ENCODE measurements at regions not wholly inside any gene's neighbourhood (a gene's known extent, or its start where the extent isn't known, plus 50 kb on each side); places are given as distances from the start of the nearest gene placed in this dataset.

- ChIA-PET CTCF (no interaction called here), POLR2A (no interaction called here)
- H3K4me1 ChIP-seq (ENCODE audit: insufficient read depth, low read length): no peaks in the 10 kb centered on the region
- H3K4me3 Mint-ChIP-seq: no peak overlapping the region
- intact Hi-C loops (cut with DNase I, micrococcal nuclease): no loop called here
- no peaks in the 10 kb centered on the region for H3K27me3 ChIP-seq (ENCODE audit: control insufficient read depth in 1 of 2, insufficient read depth in 2 of 2, low read length in 2 of 2)
- H3K27ac ChIP-seq (ENCODE audit: low read depth in 1 of 2, low read length in 2 of 2): no peak overlapping the region
- no peak overlapping the region for H3K27ac Mint-ChIP-seq
- DNase-seq (no peak), ATAC-seq (ENCODE audit: poor library complexity) (no peak)
- no peaks in the 10 kb centered on the region for H3K4me1 Mint-ChIP-seq (ENCODE audit: low read depth)
- peaks cover 7% of the 10 kb centered on the region for H3K9me3 Mint-ChIP-seq
- TF ChIP-seq CTCF (IDR thresholded peaks at IDR 0.05): no peak
- H3K36me3 Mint-ChIP-seq (ENCODE audit: low read depth): no peaks in the 10 kb centered on the region
- H3K27me3 Mint-ChIP-seq: no peaks in the 10 kb centered on the region
- no peaks in the 10 kb centered on the region for H3K36me3 ChIP-seq (ENCODE audit: insufficient read depth, low read length)
- no peak overlapping the region for H3K4me3 ChIP-seq (ENCODE audit: low read length)
- H3K9me3 ChIP-seq (ENCODE audit: control insufficient read depth in 1 of 2, insufficient read depth in 1 of 2, low read length in 2 of 2): no peaks in the 10 kb centered on the region
These were observed 115.1 kb downstream of the KCNE4 start for GRCh38 chr2:223166983-223167650.

- ATAC-seq (ENCODE audit: poor library complexity): no peak
- Mint-ChIP-seq H3K27me3 (no peaks in the 10 kb centered on the region), H3K27ac (no peak overlapping the region), H3K4me3 (no peak overlapping the region), H3K4me1 (ENCODE audit: low read depth) (no peaks in the 10 kb centered on the region), H3K36me3 (ENCODE audit: low read depth) (no peaks in the 10 kb centered on the region), H3K9me3 (peaks cover 7% of the 10 kb centered on the region)
- no peak overlapping the region for H3K4me3 ChIP-seq (ENCODE audit: low read length)
- no peak for TF ChIP-seq CTCF (IDR thresholded peaks at IDR 0.05)
- CTCF ChIA-PET: no interaction called here
- H3K27me3 ChIP-seq (ENCODE audit: control insufficient read depth in 1 of 2, insufficient read depth in 2 of 2, low read length in 2 of 2): no peaks in the 10 kb centered on the region
- H3K9me3 ChIP-seq (ENCODE audit: control insufficient read depth in 1 of 2, insufficient read depth in 1 of 2, low read length in 2 of 2): no peaks in the 10 kb centered on the region
- H3K4me1 ChIP-seq (ENCODE audit: insufficient read depth, low read length): no peaks in the 10 kb centered on the region
- DNase-seq: no peak
- POLR2A ChIA-PET: no interaction called here
- intact Hi-C loops (cut with DNase I, micrococcal nuclease): no loop called here
- no peaks in the 10 kb centered on the region for H3K36me3 ChIP-seq (ENCODE audit: insufficient read depth, low read length)
- H3K27ac ChIP-seq (ENCODE audit: low read depth in 1 of 2, low read length in 2 of 2): no peak overlapping the region
These were observed 118.0 kb downstream of the KCNE4 start for GRCh38 chr2:223169830-223170605.

GRCh38 chr2:223176970-223177369 lies 125.0 kb downstream of the KCNE4 start:
- H3K27ac Mint-ChIP-seq: no peak overlapping the region
- intact Hi-C loops (cut with DNase I, micrococcal nuclease): no loop called here
- TF ChIP-seq CTCF (IDR thresholded peaks at IDR 0.05): no peak
- H3K4me3 Mint-ChIP-seq: no peak overlapping the region
- Histone ChIP-seq H3K9me3 (ENCODE audit: control insufficient read depth in 1 of 2, insufficient read depth in 1 of 2, low read length in 2 of 2) (no peaks in the 10 kb centered on the region), H3K4me3 (ENCODE audit: low read length) (no peak overlapping the region), H3K4me1 (ENCODE audit: insufficient read depth, low read length) (no peaks in the 10 kb centered on the region), H3K27ac (ENCODE audit: low read depth in 1 of 2, low read length in 2 of 2) (no peak overlapping the region), H3K36me3 (ENCODE audit: insufficient read depth, low read length) (no peaks in the 10 kb centered on the region), H3K27me3 (ENCODE audit: control insufficient read depth in 1 of 2, insufficient read depth in 2 of 2, low read length in 2 of 2) (no peaks in the 10 kb centered on the region)
- no peaks in the 10 kb centered on the region for H3K36me3 Mint-ChIP-seq (ENCODE audit: low read depth)
- POLR2A ChIA-PET: no interaction called here
- no peaks in the 10 kb centered on the region for H3K9me3 Mint-ChIP-seq
- CTCF ChIA-PET: no interaction called here
- ATAC-seq (ENCODE audit: poor library complexity) (no peak), DNase-seq (no peak)
- H3K4me1 Mint-ChIP-seq (ENCODE audit: low read depth): no peaks in the 10 kb centered on the region
- H3K27me3 Mint-ChIP-seq: no peaks in the 10 kb centered on the region

All from CD4-positive, alpha-beta T cell (primary cell).